ENCODE measurements at regions not wholly inside any gene's neighbourhood (a gene's known extent, or its start where the extent isn't known, plus 50 kb on each side); places are given as distances from the start of the nearest gene placed in this dataset.

- TF ChIP-seq CTCF (IDR thresholded peaks at IDR 0.05; ENCODE audit: insufficient read depth, low read depth, low read length): no peak
- TF ChIP-seq EZH2 (IDR thresholded peaks at IDR 0.05; ENCODE audit: insufficient read depth, low read length): no peak
Measured at GRCh38 chr11:134677891-134678551, 266.0 kb upstream of the B3GAT1 start.

All from astrocyte (in vitro differentiated cells and primary cell).